GM12878 (cell line): ENCODE measurements at regions not wholly inside any gene's neighbourhood (a gene's known extent, or its start where the extent isn't known, plus 50 kb on each side); places are given as distances from the start of the nearest gene placed in this dataset.

Experiments
- ATAC-seq: fragments of 200-7000 bp; cut with Tn5 transposase; 3 replicates; pipeline ENCODE4 v1.9.1; 2020; ENCODE audit warnings: mild to moderate bottlenecking, moderate library complexity
- BruUV-seq: library from RNA; stranded (reverse); fragments of 400-500 nt; replicated peaks from 2 replicates; lab custom pipeline; 2021; lab: Mats Ljungman, UMichigan
- CTCF ChIA-PET: fragments of 300-600 bp; sonication (Branson Sonifier 250); formaldehyde crosslinking; extraction: SDS; loops from one replicate; lab custom pipeline; 2021; ENCODE audit warnings: inconsistent platforms; lab: Yijun Ruan, JAX
- POLR2A ChIA-PET: fragments of 350-600 bp; formaldehyde crosslinking; extraction: SDS; loops from one replicate; lab custom pipeline; 2021; ENCODE audit warnings: inconsistent platforms; lab: Charles Lee
- RAD21 ChIA-PET: fragments of 300-600 bp; sonication (Branson Sonifier 250); formaldehyde crosslinking; loops from one replicate; lab custom pipeline; 2023; ENCODE audit warnings: antibody characterized with exemption; ENCODE audit not compliant: unreplicated experiment; lab: Charles Lee
- SMC1A ChIA-PET: fragments of 300-600 bp; sonication (Branson Sonifier 250); formaldehyde crosslinking; loops from one replicate; lab custom pipeline; 2023; ENCODE audit not compliant: unreplicated experiment, uncharacterized antibody; lab: Charles Lee
- DNase-seq: peaks from one replicate; pipeline ENCODE4 v3.0.0-alpha.2; 2011; ENCODE audit warnings: low read depth, low spot score
- FAIRE-seq: peaks from 3 replicates; lab custom pipeline; 2011; peaks lifted over from hg19 to GRCh38; lab: Jason Lieb, UNC
- H2AFZ ChIP-seq: 2 replicates; pipeline ENCODE4 v1.6.0; 2011; ENCODE audit warnings: low read depth, low read length, control low read depth; ENCODE audit not compliant: control insufficient read depth
- H3K27ac ChIP-seq: 2 replicates; pipeline ENCODE4 v1.5.1; 2011; ENCODE audit warnings: control low read depth; ENCODE audit not compliant: control insufficient read depth, insufficient read depth
- H3K27me3 ChIP-seq, 2 experiments: replicated peaks in 1 of 2; 2 replicates each; pipeline versions ENCODE4 v1.6.0 to v1.6.1; 2011; ENCODE audit warnings: low read length in 1 of 2; ENCODE audit not compliant: control insufficient read depth in 2 of 2, insufficient read depth in 2 of 2
- H3K36me3 ChIP-seq, 2 experiments: 2 replicates each; pipeline ENCODE4 v1.5.1; 2011; ENCODE audit warnings: low read length in 1 of 2; ENCODE audit not compliant: control insufficient read depth in 2 of 2, insufficient read depth in 2 of 2
- H3K4me1 ChIP-seq: 2 replicates; pipeline ENCODE4 v1.6.1; 2011; ENCODE audit warnings: mild to moderate bottlenecking, low read length, moderate library complexity, mixed read lengths; ENCODE audit not compliant: control insufficient read depth, insufficient read depth
- H3K4me2 ChIP-seq: 2 replicates; pipeline ENCODE4 v1.6.0; 2011; ENCODE audit warnings: control low read depth; ENCODE audit not compliant: control insufficient read depth, insufficient read depth
- H3K4me3 ChIP-seq: fragments of 200-600 bp; sonication (generic); 2 replicates; pipeline ENCODE4 v1.5.1; 2016
- H3K79me2 ChIP-seq: 2 replicates; pipeline ENCODE4 v1.6.0; 2011; ENCODE audit warnings: low read length; ENCODE audit not compliant: control insufficient read depth, insufficient read depth
- H3K9ac ChIP-seq: 2 replicates; pipeline ENCODE4 v1.8.0; 2011; ENCODE audit warnings: low read length, control low read depth, mixed read lengths; ENCODE audit not compliant: control insufficient read depth, insufficient read depth
- H3K9me3 ChIP-seq: replicated peaks from 3 replicates; pipeline ENCODE4 v1.5.1; 2011; ENCODE audit warnings: mild to moderate bottlenecking, low read length; ENCODE audit not compliant: control insufficient read depth, insufficient read depth
- H4K20me1 ChIP-seq: 2 replicates; pipeline ENCODE4 v1.6.0; 2011; ENCODE audit not compliant: control insufficient read depth, insufficient read depth
- CREB1 ChIP-seq: IDR thresholded peaks from 2 replicates; pipeline ENCODE4 v1.6.1; 2012; ENCODE audit warnings: low read depth, mild to moderate bottlenecking, inconsistent platforms
- DPF2 ChIP-seq: fragments of 450-650 bp; IDR thresholded peaks from 2 replicates; pipeline ENCODE4 v1.6.1; 2017; ENCODE audit warnings: mild to moderate bottlenecking
- EGR1 ChIP-seq, 2 experiments: IDR thresholded peaks; 1 replicate in 1 of 2; 2 replicates in 1 of 2; pipeline ENCODE4 v1.6.1; 2011 to 2012; ENCODE audit warnings: low read depth in 2 of 2, low read length in 2 of 2, borderline replicate concordance in 1 of 2, mild to moderate bottlenecking in 1 of 2, moderate library complexity in 1 of 2
- JUND ChIP-seq: IDR thresholded peaks from 2 replicates; pipeline ENCODE4 v1.6.1; 2012; ENCODE audit warnings: low read depth, mild to moderate bottlenecking, low read length, improper control_type of control experiment, moderate library complexity
- MEF2B ChIP-seq: fragments of 450-650 bp; IDR thresholded peaks from 2 replicates; pipeline ENCODE4 v1.6.1; 2018; ENCODE audit warnings: mild to moderate bottlenecking, moderate library complexity; ENCODE audit not compliant: partially characterized antibody, poor library complexity, severe bottlenecking
- NBN ChIP-seq: fragments of 450-650 bp; IDR thresholded peaks from 2 replicates; pipeline ENCODE4 v1.6.1; 2016
- NR2C2 ChIP-seq: IDR thresholded peaks from 2 replicates; pipeline ENCODE4 v1.6.1; 2011; ENCODE audit warnings: borderline replicate concordance, low read depth; ENCODE audit not compliant: control insufficient read depth, insufficient read length
- RAD21 ChIP-seq: IDR thresholded peaks from 2 replicates; pipeline ENCODE4 v1.6.1; 2011; ENCODE audit warnings: mild to moderate bottlenecking, low read depth, low read length, moderate library complexity; ENCODE audit not compliant: insufficient read depth
- RCOR1 ChIP-seq: conservative IDR thresholded peaks from 2 replicates; pipeline ENCODE4 v1.6.1; 2012; ENCODE audit warnings: low read depth, low read length, improper control_type of control experiment
- TCF7 ChIP-seq: IDR thresholded peaks from 2 replicates; pipeline ENCODE4 v1.6.1; 2014; ENCODE audit warnings: antibody characterized with exemption, borderline replicate concordance
- ZNF622 ChIP-seq: fragments of 450-650 bp; IDR thresholded peaks from 2 replicates; pipeline ENCODE4 v1.6.1; 2017; ENCODE audit warnings: mild to moderate bottlenecking, inconsistent platforms
- WGBS: methylation state at CpG from one replicate; pipeline ENCODE4 v1.1.6; 2016; ENCODE audit warnings: low lambda C conversion rate; ENCODE audit not compliant: insufficient replicate concordance, insufficient coverage; ENCODE audit errors: missing lambda C conversion rate; 5-methylcytosine and 5-hydroxymethylcytosine counted together
- in situ Hi-C: fragments of 300-500 bp; cut with MboI; formaldehyde crosslinking; loops from 9 replicates; pipeline ENCODE4 v1.14.3; 2018; ENCODE audit warnings: mixed read lengths
- intact Hi-C: fragments of 100-400 bp; cut with micrococcal nuclease; formaldehyde crosslinking; loops from one replicate; pipeline ENCODE4 v1.14.2; 2022; ENCODE audit not compliant: unreplicated experiment
- TF ChIP-seq, protein P1 (sequence below): IDR thresholded peaks from 2 replicates; pipeline ENCODE4 v1.6.1; 2011; ENCODE audit warnings: low read depth, mild to moderate bottlenecking, low read length, moderate library complexity, borderline replicate concordance; ENCODE audit errors: extremely low read depth

DNA sequence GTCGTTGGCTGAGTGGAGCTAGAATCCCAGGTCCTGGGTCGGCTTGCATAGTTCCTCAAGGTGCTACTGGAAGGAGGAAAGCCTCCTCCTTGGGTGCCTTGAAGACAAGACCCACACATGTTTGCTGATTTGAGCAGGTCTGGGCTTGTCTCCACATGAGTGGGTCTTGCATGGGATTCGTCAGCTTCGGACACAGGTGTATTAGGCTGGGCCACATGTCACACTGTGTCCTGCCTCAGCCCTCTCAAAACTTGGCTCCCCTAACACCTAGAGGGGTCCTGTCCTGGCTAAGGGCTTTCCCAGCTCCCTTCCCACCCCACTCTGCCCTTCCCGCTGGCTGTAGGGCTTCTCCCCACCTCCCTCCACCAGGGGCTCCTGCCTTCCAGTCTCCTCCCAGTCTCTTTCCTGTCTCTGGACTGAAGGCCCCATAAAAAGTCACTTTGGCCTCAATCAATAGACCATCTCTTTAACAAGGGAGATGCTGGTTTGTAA, 73.0 kb upstream of the ADPGK start:
- no peak overlapping the region for H3K27ac ChIP-seq
- no peak for TF ChIP-seq JUND
- TF ChIP-seq ZNF622 = no peak
- no peak for TF ChIP-seq RAD21
- no peak for TF ChIP-seq MEF2B
- TF ChIP-seq TCF7 = no peak
- TF ChIP-seq RCOR1 = no peak
- no peak for TF ChIP-seq DPF2
- TF ChIP-seq CREB1 = no peak
- no peak for TF ChIP-seq NBN
- TF ChIP-seq EGR1 (IDR thresholded peaks at IDR 0.05; ENCODE audit: borderline replicate concordance in 1 of 2, low read depth in 2 of 2, low read length in 2 of 2) = no peak
- TF ChIP-seq NR2C2 = no peak
- TF ChIP-seq, protein P1, sequence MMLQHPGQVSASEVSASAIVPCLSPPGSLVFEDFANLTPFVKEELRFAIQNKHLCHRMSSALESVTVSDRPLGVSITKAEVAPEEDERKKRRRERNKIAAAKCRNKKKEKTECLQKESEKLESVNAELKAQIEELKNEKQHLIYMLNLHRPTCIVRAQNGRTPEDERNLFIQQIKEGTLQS = no peak
- no peak overlapping the region for H3K4me2 ChIP-seq
- no peaks in the 10 kb centered on the region for H3K4me1 ChIP-seq
- BruUV-seq = no TSS peak
- H3K27me3 ChIP-seq = no peaks in the 10 kb centered on the region; a peak in 1 of 4 replicates
- no peaks in the 10 kb centered on the region for H4K20me1 ChIP-seq
- 56% methylated on average over 5 of the region's 5 CpGs for WGBS
- H3K4me3 ChIP-seq = no peak overlapping the region
- H3K79me2 ChIP-seq = no peaks in the 10 kb centered on the region
- ChIA-PET CTCF (no interaction called here), SMC1A (no interaction called here), RAD21 (no interaction called here), POLR2A (no interaction called here)
- intact Hi-C loops (no loop called here), in situ Hi-C loops (no loop called here)
- no peak for FAIRE-seq
- H3K9me3 ChIP-seq = no peaks in the 10 kb centered on the region
- H2AFZ ChIP-seq = no peak overlapping the region
- no peaks in the 10 kb centered on the region for H3K36me3 ChIP-seq
- no peak for DNase-seq
- H3K9ac ChIP-seq = no peak overlapping the region
- ATAC-seq = no peak
